AG20443 (cell line): ENCODE measurements at regions not wholly inside any gene's neighbourhood (a gene's known extent, or its start where the extent isn't known, plus 50 kb on each side); places are given as distances from the start of the nearest gene placed in this dataset.

Source experiments
- DNase-seq: peaks from one replicate; pipeline ENCODE4 v3.0.0; 2012; ENCODE audit warnings: low spot score, mixed read lengths

GRCh38 chr4:10175626-10176025, 59.0 kb upstream of the WDR1 start:
- no peak for DNase-seq

DNA sequence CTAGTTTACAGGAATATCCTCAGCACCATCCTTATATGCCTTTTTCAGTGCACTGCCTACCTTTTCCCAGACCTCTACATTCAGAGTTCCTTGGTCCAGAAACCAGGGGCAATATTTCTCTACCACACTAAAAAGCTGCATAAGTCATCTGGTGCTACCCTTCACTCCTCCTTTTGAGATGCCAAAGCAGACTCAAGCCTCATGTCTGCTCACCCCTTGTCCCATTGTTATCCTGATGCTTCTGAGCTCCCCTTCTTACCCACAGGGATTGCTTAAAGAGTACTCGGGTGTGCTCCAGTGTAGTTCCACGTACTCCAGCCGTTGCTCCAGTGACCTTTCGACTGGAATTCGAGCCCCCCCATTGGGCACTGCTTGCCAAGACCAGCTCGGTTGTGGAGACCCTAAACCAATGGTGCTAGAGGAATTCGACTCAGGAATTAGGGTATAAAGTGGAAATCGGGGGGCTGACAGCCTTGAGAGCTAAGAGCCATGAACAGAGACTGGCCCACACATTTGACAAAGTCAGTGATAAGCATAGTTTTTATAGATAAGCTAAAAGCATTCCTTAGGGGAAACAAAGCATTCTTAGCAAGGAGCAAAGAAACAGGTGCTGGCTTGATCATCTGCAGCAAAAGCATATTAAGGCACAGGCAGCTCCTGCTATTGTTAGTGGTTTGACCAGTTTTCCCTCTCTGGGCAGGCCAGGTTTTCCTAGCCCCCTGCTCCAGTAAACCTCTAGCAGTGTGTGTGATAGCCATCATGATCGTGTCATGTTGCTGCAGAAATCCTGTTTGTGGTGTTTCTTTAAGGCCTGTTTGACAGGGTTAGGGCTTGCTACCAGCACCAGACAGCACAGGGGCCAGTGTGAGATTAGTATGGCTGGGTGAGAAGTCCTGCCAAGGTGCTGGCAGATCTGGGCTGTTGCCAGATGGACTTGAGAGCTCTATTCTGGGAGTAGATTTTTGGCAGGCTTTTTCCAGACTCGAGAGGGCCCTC, 57.5 kb upstream of the WDR1 start:
- DNase-seq = no peak

- DNase-seq = peak; percentile 65
These were observed 56.6 kb upstream of the WDR1 start for GRCh38 chr4:10173037-10173753.

GRCh38 chr4:10172278-10172921, 55.8 kb upstream of the WDR1 start:
- no peak for DNase-seq

GRCh38 chr4:10171055-10171454, 54.5 kb upstream of the WDR1 start:
- DNase-seq = no peak

DNA sequence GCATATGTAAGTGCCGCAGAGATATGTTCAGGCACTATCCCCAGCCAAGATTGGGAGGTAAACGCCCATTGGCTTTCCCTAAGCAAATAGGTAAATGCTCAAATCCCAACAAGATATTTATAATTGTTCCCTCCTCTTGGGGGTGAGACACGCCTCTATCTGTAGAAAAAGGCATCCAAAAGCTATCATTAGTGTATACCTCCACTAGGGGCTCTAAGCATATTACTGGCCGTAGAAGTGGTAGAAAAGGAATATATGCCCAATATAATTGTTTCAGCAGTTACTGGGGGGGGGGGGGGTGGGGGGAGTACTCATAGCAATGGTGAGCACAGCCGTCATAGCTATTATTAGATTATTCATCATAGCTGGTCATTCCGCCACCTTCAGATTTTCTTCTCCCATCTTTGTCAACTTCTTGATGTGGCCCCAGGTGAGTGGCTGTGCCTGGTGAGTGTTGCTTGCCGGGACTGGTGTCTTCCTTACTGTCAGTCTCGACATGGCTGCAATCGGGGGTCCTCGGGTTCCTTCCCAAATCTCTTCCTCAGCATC, 53.3 kb upstream of the WDR1 start:
- DNase-seq = no peak

DNA sequence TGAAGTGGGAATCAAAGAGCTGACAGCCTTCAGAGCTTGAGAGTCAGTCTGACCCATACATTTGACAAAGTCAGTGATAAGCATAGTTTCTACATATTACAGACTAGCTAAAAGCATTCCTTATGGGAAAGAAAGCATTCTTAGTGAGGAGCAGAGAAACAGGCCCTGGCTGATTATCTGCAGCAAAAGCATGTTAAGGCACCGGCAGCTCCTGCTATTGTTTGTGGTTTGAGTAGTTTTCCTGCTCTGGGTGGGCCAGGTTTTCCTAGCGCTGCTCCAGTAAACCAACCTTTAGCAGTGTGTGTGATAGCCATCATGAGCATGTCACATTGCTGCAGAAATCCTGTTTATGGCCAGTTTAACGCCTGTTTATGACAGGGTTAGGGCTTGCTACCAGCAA, 51.6 kb upstream of the WDR1 start:
- DNase-seq = no peak

- no peak for DNase-seq
These were observed 50.6 kb upstream of the WDR1 start for GRCh38 chr4:10167201-10167600.
